HEK293T (cell line): ENCODE measurements at regions not wholly inside any gene's neighbourhood (a gene's known extent, or its start where the extent isn't known, plus 50 kb on each side); places are given as distances from the start of the nearest gene placed in this dataset.

ENCODE experiments used
- CTCF ChIA-PET: fragments of 350-600 bp; formaldehyde crosslinking; extraction: SDS; loops from one replicate; lab custom pipeline; 2021; ENCODE audit warnings: antibody characterized with exemption, inconsistent platforms; lab: Yijun Ruan, JAX
- POLR2A ChIA-PET: fragments of 350-600 bp; formaldehyde crosslinking; extraction: SDS; loops from one replicate; lab custom pipeline; 2020; ENCODE audit warnings: antibody characterized with exemption, inconsistent platforms; lab: Yijun Ruan, JAX
- DNase-seq: peaks from one replicate; pipeline ENCODE4 v3.0.0; 2012; ENCODE audit warnings: mixed read lengths; ENCODE audit errors: extremely low spot score
- ARNT ChIP-seq: fragments of 450-650 bp; IDR thresholded peaks from 2 replicates; pipeline ENCODE4 v1.6.1; 2017; ENCODE audit warnings: mild to moderate bottlenecking
- BHLHE40 ChIP-seq: fragments of 450-650 bp; IDR thresholded peaks from 2 replicates; pipeline ENCODE4 v1.6.1; 2016; ENCODE audit warnings: mild to moderate bottlenecking, moderate library complexity, borderline replicate concordance
- CTBP1 ChIP-seq: fragments of 450-650 bp; IDR thresholded peaks from 2 replicates; pipeline ENCODE4 v1.6.1; 2016; ENCODE audit warnings: borderline replicate concordance
- ELF4 ChIP-seq: fragments of 450-650 bp; IDR thresholded peaks from 2 replicates; pipeline ENCODE4 v1.6.1; 2017; ENCODE audit warnings: antibody characterized with exemption
- FOXA1 ChIP-seq: fragments of 450-650 bp; IDR thresholded peaks from 2 replicates; pipeline ENCODE4 v1.6.1; 2016; ENCODE audit warnings: mild to moderate bottlenecking
- FOXK2 ChIP-seq: fragments of 450-650 bp; IDR thresholded peaks from 2 replicates; pipeline ENCODE4 v1.6.1; 2016; ENCODE audit warnings: mild to moderate bottlenecking
- FOXM1 ChIP-seq: fragments of 450-650 bp; IDR thresholded peaks from 2 replicates; pipeline ENCODE4 v1.6.1; 2017; ENCODE audit warnings: mild to moderate bottlenecking, borderline replicate concordance
- HDGF ChIP-seq: fragments of 450-650 bp; IDR thresholded peaks from 2 replicates; pipeline ENCODE4 v1.6.1; 2017; ENCODE audit warnings: antibody characterized with exemption, borderline replicate concordance
- L3MBTL2 ChIP-seq: fragments of 450-650 bp; conservative IDR thresholded peaks from 2 replicates; pipeline ENCODE4 v1.6.1; 2016; ENCODE audit warnings: mild to moderate bottlenecking
- LEF1 ChIP-seq: fragments of 450-650 bp; IDR thresholded peaks from 2 replicates; pipeline ENCODE4 v1.6.1; 2017; ENCODE audit warnings: mild to moderate bottlenecking, borderline replicate concordance
- NFRKB ChIP-seq: fragments of 450-650 bp; IDR thresholded peaks from 2 replicates; pipeline ENCODE4 v1.6.1; 2016; ENCODE audit warnings: mild to moderate bottlenecking, moderate library complexity
- PKNOX1 ChIP-seq: fragments of 450-650 bp; IDR thresholded peaks from 2 replicates; pipeline ENCODE4 v1.6.1; 2016
- SP1 ChIP-seq: fragments of 450-650 bp; IDR thresholded peaks from 2 replicates; pipeline ENCODE4 v1.6.1; 2017
- SUZ12 ChIP-seq: fragments of 450-650 bp; IDR thresholded peaks from 2 replicates; pipeline ENCODE4 v1.6.1; 2016; ENCODE audit warnings: mild to moderate bottlenecking
- TARDBP ChIP-seq: fragments of 450-650 bp; IDR thresholded peaks from 2 replicates; pipeline ENCODE4 v1.6.1; 2016
- ZNF384 ChIP-seq: fragments of 450-650 bp; IDR thresholded peaks from 2 replicates; pipeline ENCODE4 v1.6.1; 2016

- no peak for DNase-seq
- ChIA-PET CTCF (interaction anchor here (1.4 kb wide), 1 partner anchor 196 kb away, joined by 5 read pairs; no protein-coding TSS in a partner anchor), POLR2A (no interaction called here)
- TF ChIP-seq ARNT (no peak), FOXA1 (no peak), SUZ12 (no peak), SP1 (no peak)
Measured at GRCh38 chr17:71304498-71305158, 816.2 kb upstream of the SOX9 start.

- DNase-seq = no peak
- POLR2A ChIA-PET = no interaction called here
- TF ChIP-seq HDGF (no peak), FOXK2 (no peak), SUZ12 (no peak), SP1 (no peak), NFRKB (no peak), ZNF384 (no peak), TARDBP (no peak), ARNT (no peak), ELF4 (no peak)
- CTCF ChIA-PET = no interaction called here
Measured at GRCh38 chr17:71313866-71314265, 807.0 kb upstream of the SOX9 start.

- TF ChIP-seq ZNF384 (no peak), SP1 (no peak), TARDBP (no peak), PKNOX1 (no peak), NFRKB (no peak), SUZ12 (no peak), CTBP1 (no peak), LEF1 (no peak), ELF4 (no peak), HDGF (no peak), ARNT (no peak), FOXM1 (no peak), FOXA1 (no peak), FOXK2 (no peak), L3MBTL2 (no peak), BHLHE40 (no peak)
- CTCF ChIA-PET = no interaction called here
- DNase-seq = no peak
- POLR2A ChIA-PET = no interaction called here
Measured at GRCh38 chr17:71315568-71315967, 805.3 kb upstream of the SOX9 start.

GRCh38 chr17:71316176-71316897, 804.5 kb upstream of the SOX9 start:
- ChIA-PET CTCF (no interaction called here), POLR2A (interaction anchor here (0.7 kb wide), 1 partner anchor 26 kb away, joined by 3 read pairs; no protein-coding TSS in a partner anchor)
- no peak for DNase-seq
- no peak for TF ChIP-seq CTBP1
- TF ChIP-seq ZNF384 = no peak
- TF ChIP-seq BHLHE40 = no peak
- no peak for TF ChIP-seq SP1
- no peak for TF ChIP-seq ARNT

GRCh38 chr17:71320009-71320796, 800.6 kb upstream of the SOX9 start:
- CTCF ChIA-PET = no interaction called here
- TF ChIP-seq NFRKB (no peak), CTBP1 (no peak), FOXM1 (no peak), ELF4 (no peak), BHLHE40 (no peak), PKNOX1 (no peak), L3MBTL2 (no peak), HDGF (no peak), TARDBP (no peak)
- DNase-seq = no peak
- POLR2A ChIA-PET = no interaction called here

- ChIA-PET CTCF (no interaction called here), POLR2A (no interaction called here)
- TF ChIP-seq FOXA1 = no peak
- TF ChIP-seq L3MBTL2 = no peak
- no peak for TF ChIP-seq PKNOX1
- TF ChIP-seq ARNT = no peak
- TF ChIP-seq TARDBP = no peak
- no peak for TF ChIP-seq NFRKB
- TF ChIP-seq SP1 = no peak
- TF ChIP-seq ZNF384 = no peak
- TF ChIP-seq CTBP1 = no peak
- no peak for TF ChIP-seq FOXK2
- no peak for TF ChIP-seq BHLHE40
- no peak for TF ChIP-seq FOXM1
- no peak for TF ChIP-seq LEF1
- no peak for TF ChIP-seq ELF4
- DNase-seq = no peak
Measured at GRCh38 chr17:71325117-71325516, 795.7 kb upstream of the SOX9 start.
